Spinal cord (tissue), 9 donors: ENCODE measurements at regions not wholly inside any gene's neighbourhood (a gene's known extent, or its start where the extent isn't known, plus 50 kb on each side); places are given as distances from the start of the nearest gene placed in this dataset.
A peak's percentile ranks its signal among the peaks of the same experiment; 100 is the strongest.

Experiments
- DNase-seq, 6 donors: peaks; one replicate each; pipeline versions ENCODE4 v3.0.0 to v3.0.0-alpha.2; 2013 to 2015; ENCODE audit warnings: low spot score in 6 of 6, low read depth in 4 of 6
- H3K27ac ChIP-seq: one replicate; pipeline ENCODE4 v1.5.1; 2013; ENCODE audit warnings: low read depth, low read length, control low read depth
- H3K27me3 ChIP-seq: one replicate; pipeline ENCODE4 v1.6.1; 2013; ENCODE audit warnings: low read length; ENCODE audit not compliant: control insufficient read depth, insufficient read depth
- H3K36me3 ChIP-seq: one replicate; pipeline ENCODE4 v1.6.1; 2013; ENCODE audit warnings: low read length; ENCODE audit not compliant: control insufficient read depth, insufficient read depth
- H3K4me1 ChIP-seq: one replicate; pipeline ENCODE4 v1.6.1; 2013; ENCODE audit warnings: low read length; ENCODE audit not compliant: control insufficient read depth, insufficient read depth
- H3K4me3 ChIP-seq: one replicate; pipeline ENCODE4 v1.5.1; 2013; ENCODE audit warnings: low read depth, low read length, control low read depth
- H3K9me3 ChIP-seq: one replicate; pipeline ENCODE4 v1.6.1; 2013; ENCODE audit warnings: low read length; ENCODE audit not compliant: control insufficient read depth, insufficient read depth
- WGBS: methylation state at CpG from one replicate; pipeline ENCODE4 v1.1.5; 2013; ENCODE audit warnings: missing lambda C conversion rate; ENCODE audit not compliant: insufficient coverage; 5-methylcytosine and 5-hydroxymethylcytosine counted together
- donor health status: healthy.

GRCh38 chr5:112014783-112015395, 257.9 kb upstream of the NREP start:
- H3K27ac ChIP-seq: no peak overlapping the region
- peak in 2 of 6 donors; percentile 40 to 80 for DNase-seq
- H3K9me3 ChIP-seq: no peaks in the 10 kb centered on the region
- no peaks in the 10 kb centered on the region for H3K36me3 ChIP-seq
- H3K4me1 ChIP-seq: no peaks in the 10 kb centered on the region
- no peak overlapping the region for H3K4me3 ChIP-seq
- H3K27me3 ChIP-seq: no peaks in the 10 kb centered on the region

DNA sequence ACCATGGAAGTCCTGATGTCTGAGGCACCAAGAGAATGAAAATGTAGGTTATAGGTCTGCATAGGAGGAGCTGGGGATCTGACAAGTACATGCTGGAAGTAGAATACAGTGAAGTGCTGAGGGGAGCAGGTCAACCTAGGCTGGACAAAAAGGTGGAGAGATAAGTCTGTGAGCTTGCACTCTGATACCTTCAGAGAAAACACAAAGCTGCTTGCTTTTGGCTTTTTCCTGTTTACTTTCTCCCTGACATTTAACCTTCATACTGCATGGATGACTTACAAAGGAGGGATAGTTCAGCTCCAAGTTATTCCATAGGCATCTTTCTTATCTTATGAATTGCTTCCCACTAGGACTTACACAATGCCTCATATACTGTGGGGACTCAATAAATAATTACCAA, 256.7 kb upstream of the NREP start:
- H3K27me3 ChIP-seq: no peaks in the 10 kb centered on the region
- DNase-seq: no peak

GRCh38 chr5:112012104-112012503, 255.1 kb upstream of the NREP start:
- peak in 2 of 6 donors; percentile 16 to 81 for DNase-seq
- H3K27ac ChIP-seq: no peak overlapping the region
- no CpG with 5 or more reads among the region's 1 CpG for WGBS

More for the DNA sequence above, 256.7 kb upstream of the NREP start:
- Histone ChIP-seq H3K9me3 (no peaks in the 10 kb centered on the region), H3K36me3 (no peaks in the 10 kb centered on the region), H3K4me3 (no peak overlapping the region), H3K27ac (no peak overlapping the region), H3K4me1 (no peaks in the 10 kb centered on the region)

GRCh38 chr5:112010475-112010874, 253.5 kb upstream of the NREP start:
- no peaks in the 10 kb centered on the region for H3K4me1 ChIP-seq
- WGBS: 97% methylated on average over 3 of the region's 3 CpGs
- no peaks in the 10 kb centered on the region for H3K36me3 ChIP-seq
- H3K4me3 ChIP-seq: no peak overlapping the region
- DNase-seq: no peak
- H3K9me3 ChIP-seq: no peaks in the 10 kb centered on the region
- H3K27me3 ChIP-seq: no peaks in the 10 kb centered on the region
- H3K27ac ChIP-seq: no peak overlapping the region

More at GRCh38 chr5:112012104-112012503, 255.1 kb upstream of the NREP start:
- Histone ChIP-seq H3K9me3 (no peaks in the 10 kb centered on the region), H3K27me3 (no peaks in the 10 kb centered on the region), H3K36me3 (no peaks in the 10 kb centered on the region), H3K4me1 (no peaks in the 10 kb centered on the region), H3K4me3 (no peak overlapping the region)

DNA sequence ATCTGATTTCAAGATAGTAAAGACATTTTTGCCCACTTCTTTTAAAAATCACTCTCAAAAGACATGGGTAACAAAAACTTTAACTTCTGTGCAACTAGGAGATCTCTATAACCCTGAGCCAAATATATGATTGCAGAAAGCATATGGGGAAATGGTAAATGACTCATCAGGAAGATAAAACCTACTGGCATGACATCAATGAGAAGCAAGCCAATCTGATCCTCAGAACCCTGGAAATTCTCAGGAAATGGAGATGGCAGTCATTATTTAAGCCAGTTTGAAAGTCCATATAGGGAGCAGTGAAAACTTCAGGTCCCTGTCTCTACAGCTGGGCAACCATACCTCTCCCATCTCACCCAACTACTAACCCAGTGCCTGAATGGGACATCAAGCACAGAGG, 249.7 kb upstream of the NREP start:
- no peak for DNase-seq
- no peak overlapping the region for H3K4me3 ChIP-seq
- H3K27me3 ChIP-seq: no peaks in the 10 kb centered on the region
- H3K36me3 ChIP-seq: no peaks in the 10 kb centered on the region
- no peaks in the 10 kb centered on the region for H3K4me1 ChIP-seq
- no peak overlapping the region for H3K27ac ChIP-seq
- no peaks in the 10 kb centered on the region for H3K9me3 ChIP-seq

DNA sequence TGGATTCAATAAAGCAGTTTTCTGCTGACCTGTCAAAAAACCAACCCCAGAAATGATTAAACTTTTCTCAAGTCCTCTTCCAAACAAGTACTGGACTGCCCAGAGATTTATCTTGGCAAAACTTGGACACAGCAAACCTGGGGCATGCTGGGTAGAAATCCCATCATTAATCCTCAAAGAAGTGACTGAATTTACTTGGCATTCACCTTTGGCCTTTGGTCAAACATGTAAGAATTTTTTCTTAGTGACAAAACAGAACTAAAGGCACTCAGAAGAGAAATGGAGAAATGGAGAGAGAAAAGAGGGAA, 248.6 kb upstream of the NREP start:
- H3K36me3 ChIP-seq: no peaks in the 10 kb centered on the region
- H3K9me3 ChIP-seq: no peaks in the 10 kb centered on the region
- no peaks in the 10 kb centered on the region for H3K27me3 ChIP-seq
- H3K27ac ChIP-seq: no peak overlapping the region
- peak in 1 of 6 donors; percentile 41 for DNase-seq
- no peak overlapping the region for H3K4me3 ChIP-seq
- no peaks in the 10 kb centered on the region for H3K4me1 ChIP-seq

- Histone ChIP-seq H3K36me3 (no peaks in the 10 kb centered on the region), H3K27ac (no peak overlapping the region), H3K4me1 (no peaks in the 10 kb centered on the region), H3K4me3 (no peak overlapping the region), H3K27me3 (no peaks in the 10 kb centered on the region), H3K9me3 (no peaks in the 10 kb centered on the region)
- WGBS: no CpG with 5 or more reads among the region's 2 CpGs
- DNase-seq: no peak
Observed at GRCh38 chr5:112004867-112005622, 248.1 kb upstream of the NREP start.

- Histone ChIP-seq H3K27me3 (no peaks in the 10 kb centered on the region), H3K36me3 (no peaks in the 10 kb centered on the region), H3K4me3 (no peak overlapping the region), H3K27ac (no peak overlapping the region), H3K9me3 (no peaks in the 10 kb centered on the region), H3K4me1 (no peaks in the 10 kb centered on the region)
- DNase-seq: no peak
Observed at GRCh38 chr5:112002376-112002775, 245.4 kb upstream of the NREP start.

DNA sequence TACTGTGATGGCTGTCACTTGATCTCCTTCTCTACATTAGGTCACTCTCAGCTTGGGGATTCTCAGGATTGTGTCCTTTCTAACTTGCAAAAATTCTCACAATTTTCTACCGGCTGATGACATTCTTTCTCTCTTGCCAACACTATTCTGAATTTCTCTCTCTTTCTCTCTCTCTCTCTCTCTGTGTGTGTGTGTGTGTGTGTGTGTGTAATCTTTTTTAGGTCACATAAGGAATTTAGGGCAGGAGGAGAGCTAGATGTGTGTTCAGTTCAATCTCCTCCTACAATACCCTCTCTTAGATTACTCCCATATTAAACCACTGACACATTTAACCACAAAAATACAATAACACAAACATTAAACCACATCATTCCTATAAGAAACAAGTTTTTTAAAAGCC, 242.3 kb upstream of the NREP start:
- Histone ChIP-seq H3K9me3 (no peaks in the 10 kb centered on the region), H3K36me3 (no peaks in the 10 kb centered on the region), H3K27ac (no peak overlapping the region), H3K4me3 (no peak overlapping the region), H3K4me1 (no peaks in the 10 kb centered on the region), H3K27me3 (no peaks in the 10 kb centered on the region)
- no peak for DNase-seq
- no CpG with 5 or more reads among the region's 1 CpG for WGBS

DNA sequence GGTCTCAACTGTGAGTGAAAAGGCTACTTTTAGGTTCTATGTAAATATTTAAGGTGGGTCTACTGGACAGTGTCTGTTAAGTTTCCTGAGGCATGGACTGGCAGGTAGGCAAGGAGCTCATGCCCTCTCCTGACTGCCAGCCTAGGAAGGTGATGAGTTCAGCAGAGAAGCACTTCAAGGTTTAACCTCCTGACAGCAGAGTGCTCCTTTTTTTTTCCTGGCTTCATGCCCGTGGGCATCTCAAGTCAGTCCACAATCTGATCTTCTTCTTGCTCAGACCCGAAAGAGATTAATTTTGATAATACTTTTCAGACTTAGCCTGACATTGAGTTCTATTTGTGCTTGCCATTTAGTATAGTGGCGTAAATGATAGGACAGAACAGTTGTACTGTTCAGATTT, 241.9 kb upstream of the NREP start:
- no peak overlapping the region for H3K4me3 ChIP-seq
- no peak for DNase-seq
- no peaks in the 10 kb centered on the region for H3K36me3 ChIP-seq
- H3K27ac ChIP-seq: no peak overlapping the region
- H3K9me3 ChIP-seq: no peaks in the 10 kb centered on the region
- WGBS: 71% methylated on average over 1 of the region's 3 CpGs
- no peaks in the 10 kb centered on the region for H3K27me3 ChIP-seq
- no peaks in the 10 kb centered on the region for H3K4me1 ChIP-seq
